GM18505 (cell line): ENCODE measurements at regions not wholly inside any gene's neighbourhood (a gene's known extent, or its start where the extent isn't known, plus 50 kb on each side); places are given as distances from the start of the nearest gene placed in this dataset.
"Not testable (repeated sequence)": the region's sequence is repeated elsewhere in the genome, so short reads cannot be mapped to it uniquely, and the experiment has no call there.

Experiments
- ATAC-seq: cut with Tn5 transposase; IDR thresholded peaks from one replicate; pipeline ENCODE4 v1.9.1; 2021; ENCODE audit not compliant: unreplicated experiment
- POLR2A ChIP-seq: IDR thresholded peaks from 4 replicates; pipeline ENCODE4 v1.6.1; 2011; ENCODE audit warnings: borderline replicate concordance; ENCODE audit not compliant: insufficient read depth, insufficient read length; ENCODE audit errors: extremely low read depth

GRCh38 chr7:33779216-33779615 lies 126.1 kb upstream of the BMPER start:
- ATAC-seq: no peak
- TF ChIP-seq POLR2A: no peak

GRCh38 chr7:33781167-33781566 lies 124.2 kb upstream of the BMPER start:
- no peak for TF ChIP-seq POLR2A
- ATAC-seq: no peak

GRCh38 chr7:33781796-33782195 lies 123.5 kb upstream of the BMPER start:
- ATAC-seq: no peak
- TF ChIP-seq POLR2A: no peak

GRCh38 chr7:33784000-33784399 lies 121.3 kb upstream of the BMPER start:
- ATAC-seq: no peak
- no peak for TF ChIP-seq POLR2A

- no peak for TF ChIP-seq POLR2A
- no peak for ATAC-seq
Observed at GRCh38 chr7:33788531-33788930, 116.8 kb upstream of the BMPER start.

- ATAC-seq: no peak
- no peak for TF ChIP-seq POLR2A
Observed at GRCh38 chr7:33789871-33790630, 115.3 kb upstream of the BMPER start.

- ATAC-seq: no peak
Observed at GRCh38 chr7:33790746-33791145, 114.6 kb upstream of the BMPER start.

GRCh38 chr7:33792041-33792440 lies 113.3 kb upstream of the BMPER start:
- no peak for TF ChIP-seq POLR2A
- no peak for ATAC-seq

More at GRCh38 chr7:33790746-33791145, 114.6 kb upstream of the BMPER start:
- TF ChIP-seq POLR2A: no peak

GRCh38 chr7:33792547-33793105 lies 112.7 kb upstream of the BMPER start:
- ATAC-seq: no peak
- no peak for TF ChIP-seq POLR2A

- no peak for ATAC-seq
Observed at GRCh38 chr7:33793616-33794015, 111.7 kb upstream of the BMPER start.

GRCh38 chr7:33794419-33794818 lies 110.9 kb upstream of the BMPER start:
- ATAC-seq: no peak
- TF ChIP-seq POLR2A: no peak

More at GRCh38 chr7:33793616-33794015, 111.7 kb upstream of the BMPER start:
- TF ChIP-seq POLR2A: no peak

GRCh38 chr7:33794959-33795358 lies 110.4 kb upstream of the BMPER start:
- no peak for TF ChIP-seq POLR2A
- no peak for ATAC-seq

- ATAC-seq: no peak
- no peak for TF ChIP-seq POLR2A
Observed at GRCh38 chr7:33796538-33796937, 108.8 kb upstream of the BMPER start.

- ATAC-seq: not testable (repeated sequence)
Observed at GRCh38 chr7:33797512-33797911, 107.8 kb upstream of the BMPER start.
